ENCODE measurements at regions not wholly inside any gene's neighbourhood (a gene's known extent, or its start where the extent isn't known, plus 50 kb on each side); places are given as distances from the start of the nearest gene placed in this dataset.

DNA sequence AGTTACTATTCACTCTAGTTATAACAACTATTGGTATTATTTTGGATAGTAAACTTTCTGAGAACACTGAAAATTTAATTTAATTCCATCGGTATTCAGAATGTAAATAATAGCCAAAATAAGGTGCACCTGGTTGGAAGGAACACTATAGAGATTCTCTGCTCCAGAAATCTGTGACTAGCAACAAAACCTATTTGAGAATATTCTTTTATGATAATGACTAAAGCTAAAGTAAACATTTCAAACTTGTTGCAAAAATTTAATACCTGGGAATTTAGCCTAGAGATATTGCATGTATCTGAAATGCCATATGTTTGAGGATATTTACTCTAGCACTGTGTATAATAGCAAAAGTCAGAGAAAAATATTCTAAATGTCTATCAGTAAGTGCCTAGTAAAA, 144.1 kb downstream of the PLK2 start:
- H4K20me1 ChIP-seq (ENCODE audit: low read length), result no peaks in the 10 kb centered on the region
- CTCF ChIA-PET, result no interaction called here
- peak overlapping the region; percentile 59; the same call in 1 of the 2 replicates for H3K9ac ChIP-seq (ENCODE audit: low read length)
- no peaks in the 10 kb centered on the region for H3K27me3 ChIP-seq (ENCODE audit: low read length)
- H3K36me3 ChIP-seq (ENCODE audit: low read depth, low read length), result no peaks in the 10 kb centered on the region
- intact Hi-C loops (cut with micrococcal nuclease), result loop anchor here (5.0 kb wide), 2 partner anchors 118 to 142 kb away; no protein-coding TSS in a partner anchor
- peak overlapping the region; percentile 53; the same call in 1 of the 2 replicates for H3K4me2 ChIP-seq (ENCODE audit: low read length)
- TF ChIP-seq EZH2phosphoT487 (IDR thresholded peaks at IDR 0.05; ENCODE audit: borderline replicate concordance, low read length), result no peak
- TF ChIP-seq, protein P1, sequence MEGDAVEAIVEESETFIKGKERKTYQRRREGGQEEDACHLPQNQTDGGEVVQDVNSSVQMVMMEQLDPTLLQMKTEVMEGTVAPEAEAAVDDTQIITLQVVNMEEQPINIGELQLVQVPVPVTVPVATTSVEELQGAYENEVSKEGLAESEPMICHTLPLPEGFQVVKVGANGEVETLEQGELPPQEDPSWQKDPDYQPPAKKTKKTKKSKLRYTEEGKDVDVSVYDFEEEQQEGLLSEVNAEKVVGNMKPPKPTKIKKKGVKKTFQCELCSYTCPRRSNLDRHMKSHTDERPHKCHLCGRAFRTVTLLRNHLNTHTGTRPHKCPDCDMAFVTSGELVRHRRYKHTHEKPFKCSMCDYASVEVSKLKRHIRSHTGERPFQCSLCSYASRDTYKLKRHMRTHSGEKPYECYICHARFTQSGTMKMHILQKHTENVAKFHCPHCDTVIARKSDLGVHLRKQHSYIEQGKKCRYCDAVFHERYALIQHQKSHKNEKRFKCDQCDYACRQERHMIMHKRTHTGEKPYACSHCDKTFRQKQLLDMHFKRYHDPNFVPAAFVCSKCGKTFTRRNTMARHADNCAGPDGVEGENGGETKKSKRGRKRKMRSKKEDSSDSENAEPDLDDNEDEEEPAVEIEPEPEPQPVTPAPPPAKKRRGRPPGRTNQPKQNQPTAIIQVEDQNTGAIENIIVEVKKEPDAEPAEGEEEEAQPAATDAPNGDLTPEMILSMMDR (conservative IDR thresholded peaks at IDR 0.05; ENCODE audit: low read depth, low read length), result no peak
- TF ChIP-seq EZH2 (IDR thresholded peaks at IDR 0.05; ENCODE audit: low read length, unreplicated experiment), result no peak
- H3K4me3 ChIP-seq (ENCODE audit: low read length), result no peak overlapping the region
- H3K4me1 ChIP-seq (ENCODE audit: insufficient read depth, low read length), result peaks cover 57% of the 10 kb centered on the region
- no peak overlapping the region for H2AFZ ChIP-seq (ENCODE audit: low read length)
- DNase-seq (peak; percentile 68), ATAC-seq (peak; percentile 88)
- H3K27ac ChIP-seq (ENCODE audit: low read length), result peak overlapping the region; percentile 80
- H3K9me2 ChIP-seq (replicated peaks; ENCODE audit: low read length), result no peaks in the 10 kb centered on the region
- no peaks in the 10 kb centered on the region for H3K79me2 ChIP-seq (ENCODE audit: low read length)
- POLR2A ChIA-PET (ENCODE audit: unreplicated experiment), result no interaction called here
- no TSS peak for BruUV-seq (replicated peaks)
- no peaks in the 10 kb centered on the region for H3F3A ChIP-seq (ENCODE audit: low read length, unreplicated experiment)
- H3K9me3 ChIP-seq (ENCODE audit: low read length), result no peaks in the 10 kb centered on the region

DNA sequence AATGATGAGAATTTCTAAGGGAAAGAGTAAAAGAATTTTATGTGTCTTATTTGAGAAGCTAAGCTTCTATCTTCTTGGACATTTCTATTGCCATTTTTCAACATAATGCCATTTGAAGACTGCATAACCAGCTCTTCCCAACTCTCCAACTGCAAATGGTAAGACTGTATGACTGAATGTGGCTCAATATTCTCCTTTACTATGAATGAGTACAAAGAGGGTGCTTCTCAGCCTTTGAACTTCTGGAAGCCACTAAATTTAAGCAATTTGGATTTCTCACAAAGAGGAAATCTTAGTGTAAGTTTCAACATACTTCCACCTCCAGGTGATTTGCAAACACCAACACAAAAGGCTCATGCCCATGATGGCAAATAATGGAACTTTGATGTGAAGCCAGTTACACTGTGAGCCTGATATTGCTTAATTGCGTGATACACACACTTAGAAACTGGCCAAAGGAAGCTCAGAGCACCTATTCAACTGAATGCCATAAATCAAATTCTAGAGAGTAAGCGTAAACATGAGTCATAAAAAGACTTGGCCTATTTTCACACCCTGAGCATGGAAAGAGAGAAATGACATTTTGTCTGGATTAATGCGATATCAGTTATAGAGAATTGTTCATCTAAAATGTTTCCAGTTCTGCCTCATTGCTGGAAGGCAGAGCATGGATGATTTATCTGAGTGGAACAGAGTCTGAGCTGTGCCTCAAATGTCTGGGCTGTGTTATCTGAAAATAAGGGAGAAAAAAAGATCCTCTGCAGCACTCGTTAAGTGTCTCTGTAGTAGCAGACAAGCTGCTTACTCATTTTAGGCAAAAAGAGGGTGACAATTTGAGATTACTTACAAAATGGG, 145.3 kb downstream of the PLK2 start:
- Histone ChIP-seq H3K36me3 (ENCODE audit: low read depth, low read length) (no peaks in the 10 kb centered on the region), H3K27me3 (ENCODE audit: low read length) (no peaks in the 10 kb centered on the region), H2AFZ (ENCODE audit: low read length) (no peak overlapping the region), H3K9me3 (ENCODE audit: low read length) (no peaks in the 10 kb centered on the region), H3F3A (ENCODE audit: low read length, unreplicated experiment) (no peaks in the 10 kb centered on the region), H3K9ac (ENCODE audit: low read length) (0 out of 2 replicates have a peak overlapping the region, but pooled peaks have one; percentile 13), H3K9me2 (replicated peaks; ENCODE audit: low read length) (no peaks in the 10 kb centered on the region), H3K4me1 (ENCODE audit: insufficient read depth, low read length) (peaks cover 57% of the 10 kb centered on the region), H4K20me1 (ENCODE audit: low read length) (no peaks in the 10 kb centered on the region), H3K4me3 (ENCODE audit: low read length) (no peak overlapping the region), H3K79me2 (ENCODE audit: low read length) (no peaks in the 10 kb centered on the region), H3K27ac (ENCODE audit: low read length) (peak overlapping the region; percentile 80), H3K4me2 (ENCODE audit: low read length) (no peak overlapping the region)
- ATAC-seq (no peak), DNase-seq (peak; percentile 17)
- CTCF ChIA-PET, result no interaction called here
- BruUV-seq (replicated peaks), result no TSS peak
- POLR2A ChIA-PET (ENCODE audit: unreplicated experiment), result interaction anchor here (0.6 to 0.7 kb wide), 2 partner anchors 13 to 145 kb away, joined by 3 read pairs; no protein-coding TSS in a partner anchor
- intact Hi-C loops (cut with micrococcal nuclease), result loop anchor here (5.0 kb wide), 2 partner anchors 117 to 143 kb away; no protein-coding TSS in a partner anchor
- TF ChIP-seq EZH2 (IDR thresholded peaks at IDR 0.05; ENCODE audit: low read length, unreplicated experiment) (no peak), EZH2phosphoT487 (IDR thresholded peaks at IDR 0.05; ENCODE audit: borderline replicate concordance, low read length) (no peak)
- TF ChIP-seq, protein P1 (conservative IDR thresholded peaks at IDR 0.05; ENCODE audit: low read depth, low read length), result no peak

DNA sequence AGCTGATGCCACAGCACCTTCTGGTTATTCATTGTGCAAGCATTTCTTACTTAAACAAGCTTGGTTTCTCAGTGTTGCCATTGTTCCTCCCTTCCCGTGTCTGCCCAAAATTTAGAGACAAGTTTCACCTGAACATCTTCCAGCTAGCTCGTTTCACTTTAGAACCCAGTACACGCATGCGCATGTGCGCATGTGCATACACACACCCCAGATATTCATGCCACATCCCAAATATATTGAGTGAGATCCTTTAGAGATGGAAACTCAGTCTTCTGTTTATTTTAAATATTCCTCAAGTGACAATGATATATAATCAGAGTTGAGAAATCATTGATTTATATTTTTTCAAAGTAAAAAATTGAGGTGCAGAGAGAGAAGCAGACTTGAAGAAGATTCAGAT, 147.6 kb downstream of the PLK2 start:
- intact Hi-C loops (cut with micrococcal nuclease), result no loop called here
- H3K79me2 ChIP-seq (ENCODE audit: low read length), result no peaks in the 10 kb centered on the region
- H3K9ac ChIP-seq (ENCODE audit: low read length), result no peak overlapping the region; the same call in 1 of the 2 replicates
- H3F3A ChIP-seq (ENCODE audit: low read length, unreplicated experiment), result no peaks in the 10 kb centered on the region
- ATAC-seq, result no peak
- CTCF ChIA-PET, result no interaction called here
- no TSS peak for BruUV-seq (replicated peaks)
- POLR2A ChIA-PET (ENCODE audit: unreplicated experiment), result no interaction called here
- DNase-seq, result no peak
- H3K27ac ChIP-seq (ENCODE audit: low read length), result peak overlapping the region; percentile 37
- H3K36me3 ChIP-seq (ENCODE audit: low read depth, low read length), result no peaks in the 10 kb centered on the region
- H4K20me1 ChIP-seq (ENCODE audit: low read length), result no peaks in the 10 kb centered on the region
- H3K4me1 ChIP-seq (ENCODE audit: insufficient read depth, low read length), result peaks cover 39% of the 10 kb centered on the region
- H3K4me3 ChIP-seq (ENCODE audit: low read length), result no peak overlapping the region
- no peaks in the 10 kb centered on the region for H3K9me2 ChIP-seq (replicated peaks; ENCODE audit: low read length)
- H3K4me2 ChIP-seq (ENCODE audit: low read length), result no peak overlapping the region
- TF ChIP-seq, protein P1 (conservative IDR thresholded peaks at IDR 0.05; ENCODE audit: low read depth, low read length), result no peak
- TF ChIP-seq EZH2 (IDR thresholded peaks at IDR 0.05; ENCODE audit: low read length, unreplicated experiment) (no peak), EZH2phosphoT487 (IDR thresholded peaks at IDR 0.05; ENCODE audit: borderline replicate concordance, low read length) (no peak)
- no peaks in the 10 kb centered on the region for H3K9me3 ChIP-seq (ENCODE audit: low read length)
- no peak overlapping the region for H2AFZ ChIP-seq (ENCODE audit: low read length)
- no peaks in the 10 kb centered on the region for H3K27me3 ChIP-seq (ENCODE audit: low read length)

Measured in PC-3 (cell line).